Spleen (tissue), 11 donors: ENCODE measurements at regions not wholly inside any gene's neighbourhood (a gene's known extent, or its start where the extent isn't known, plus 50 kb on each side); places are given as distances from the start of the nearest gene placed in this dataset.

ENCODE experiments used
- DNase-seq: peaks from one replicate; pipeline ENCODE4 v3.0.0-alpha.2; 2020
- H3K27ac ChIP-seq, 8 donors: fragments of 200-600 bp; sonication (generic) in 7 of 8; 1 replicate in 4 of 8; 2 replicates in 4 of 8; pipeline versions ENCODE4 v1.5.0 to v1.8.0; 2016 to 2021; ENCODE audit warnings: inconsistent platforms in 4 of 8, mild to moderate bottlenecking in 4 of 8, moderate library complexity in 1 of 8
- H3K27me3 ChIP-seq, 7 donors: fragments of 200-600 bp; sonication (generic) in 6 of 7; replicated peaks in 1 of 7; 1 replicate in 4 of 7; 2 replicates in 3 of 7; pipeline versions ENCODE4 v1.5.0 to v1.8.0; 2016 to 2021; ENCODE audit warnings: inconsistent platforms in 3 of 7, mild to moderate bottlenecking in 1 of 7
- H3K36me3 ChIP-seq, 6 donors: fragments of 200-600 bp; sonication (generic) in 5 of 6; 1 replicate in 4 of 6; 2 replicates in 2 of 6; pipeline versions ENCODE4 v1.5.0 to v1.8.0; 2016 to 2021; ENCODE audit warnings: inconsistent platforms in 2 of 6
- H3K4me1 ChIP-seq, 6 donors: fragments of 200-600 bp; sonication (generic) in 5 of 6; 1 replicate in 3 of 6; 2 replicates in 3 of 6; pipeline versions ENCODE4 v1.5.0 to v1.8.0; 2016 to 2021; ENCODE audit warnings: inconsistent platforms in 3 of 6
- H3K4me3 ChIP-seq, 8 donors: fragments of 200-600 bp; sonication (generic) in 7 of 8; 1 replicate in 4 of 8; 2 replicates in 4 of 8; pipeline versions ENCODE4 v1.5.0 to v1.8.0; 2016 to 2021; ENCODE audit warnings: inconsistent platforms in 4 of 8, mild to moderate bottlenecking in 4 of 8, moderate library complexity in 2 of 8
- H3K9me3 ChIP-seq, 8 donors: fragments of 200-600 bp; sonication (generic) in 7 of 8; 1 replicate in 4 of 8; 2 replicates in 4 of 8; pipeline versions ENCODE4 v1.5.0 to v1.8.0; 2016 to 2021; ENCODE audit warnings: inconsistent platforms in 4 of 8
- CTCF ChIP-seq, 11 experiments: fragments of 200-600 bp in 7 of 11; fragments of 450-650 bp in 4 of 11; sonication (generic) in 4 of 11; IDR thresholded peaks in 8 of 11; conservative IDR thresholded peaks in 3 of 11; 1 replicate in 7 of 11; 2 replicates in 4 of 11; pipeline versions ENCODE4 v1.4.0 to v1.8.0; 2016 to 2021; ENCODE audit warnings: antibody characterized with exemption in 11 of 11, inconsistent platforms in 4 of 11, mild to moderate bottlenecking in 1 of 11
- POLR2A ChIP-seq, 3 donors: fragments of 450-650 bp; IDR thresholded peaks; one replicate each; pipeline ENCODE4 v1.5.1; 2017; ENCODE audit warnings: antibody characterized with exemption in 3 of 3, mild to moderate bottlenecking in 1 of 3
- POLR2AphosphoS5 ChIP-seq, 3 donors: sonication (generic); formaldehyde crosslinking; IDR thresholded peaks; one replicate each; pipeline ENCODE4 v1.5.1; 2017; ENCODE audit warnings: antibody characterized with exemption in 3 of 3
- WGBS, 5 donors: extraction: QIAGEN DNeasy Blood & Tissue Kit in 3 of 5; methylation state at CpG; one replicate each; pipeline versions ENCODE4 v1.1.5 to v1.1.7; 2013 to 2018; 5-methylcytosine and 5-hydroxymethylcytosine counted together
- intact Hi-C: fragments of 100-400 bp; cut with DNase I; formaldehyde crosslinking; loops from one replicate; pipeline ENCODE4 v1.15.0; 2023; ENCODE audit warnings: low total_unique reads
- donor health status: healthy with polysubstance abuse.
- donor health status: DM: no; HTN: no; CAD: no; lungs with moderate emphysema.
- donor health status: DM: no; HTN: no; CAD: no.
- donor health status: Bipolar disorder and iron deficiency.
- donor health status: healthy.
- donor health status: DM: no; HTN: no; CAD: no.
- donor health status: DM: yes; HTN: yes; CAD: no.

GRCh38 chr16:86794216-86794864, 216.0 kb downstream of the FOXL1 start:
- Histone ChIP-seq H3K27ac (no peak overlapping the region), H3K36me3 (no peaks in the 10 kb centered on the region), H3K4me1 (no peaks in the 10 kb centered on the region), H3K9me3 (no peaks in the 10 kb centered on the region), H3K4me3 (no peak overlapping the region), H3K27me3 (peaks cover 0 to 61% (median 0%) of the 10 kb centered on the region in 7 donors)
- DNase-seq: no peak
- TF ChIP-seq POLR2A (IDR thresholded peaks at IDR 0.05): no peak
- intact Hi-C loops: no loop called here
- 81 to 93% (median 86%) methylated on average over 15 of the region's 15 CpGs for WGBS, 5 donors

GRCh38 chr16:86797700-86798099, 219.4 kb downstream of the FOXL1 start:
- Histone ChIP-seq H3K4me3 (no peak overlapping the region), H3K9me3 (no peaks in the 10 kb centered on the region), H3K27ac (no peak overlapping the region), H3K4me1 (no peaks in the 10 kb centered on the region), H3K36me3 (no peaks in the 10 kb centered on the region), H3K27me3 (peaks cover 0 to 54% (median 0%) of the 10 kb centered on the region in 7 donors)
- WGBS, 5 donors: 77 to 90% (median 87%) methylated on average over 4 of the region's 4 CpGs
- no peak for DNase-seq
- intact Hi-C loops: no loop called here
- TF ChIP-seq POLR2A (IDR thresholded peaks at IDR 0.05) (no peak), POLR2AphosphoS5 (IDR thresholded peaks at IDR 0.05) (no peak), CTCF (IDR thresholded peaks at IDR 0.05 in 8 of 11, conservative IDR thresholded peaks at IDR 0.05 in 3 of 11) (no peak)

- Histone ChIP-seq H3K27ac (no peak overlapping the region), H3K27me3 (peaks cover 0 to 59% (median 0%) of the 10 kb centered on the region in 7 donors), H3K4me3 (no peak overlapping the region), H3K9me3 (no peaks in the 10 kb centered on the region), H3K36me3 (no peaks in the 10 kb centered on the region), H3K4me1 (no peaks in the 10 kb centered on the region)
- TF ChIP-seq POLR2AphosphoS5 (IDR thresholded peaks at IDR 0.05): no peak
- TF ChIP-seq POLR2A (IDR thresholded peaks at IDR 0.05): no peak
- no peak for TF ChIP-seq CTCF (IDR thresholded peaks at IDR 0.05 in 8 of 11, conservative IDR thresholded peaks at IDR 0.05 in 3 of 11)
- WGBS, 5 donors: 62 to 75% (median 69%) methylated on average over 3 to 4 of the region's 4 CpGs
- DNase-seq: no peak
- intact Hi-C loops: no loop called here
These were observed 220.1 kb downstream of the FOXL1 start for GRCh38 chr16:86798247-86799041.

- Histone ChIP-seq H3K9me3 (peaks cover 0 to 2% (median 0%) of the 10 kb centered on the region in 8 donors), H3K27me3 (peaks cover 0 to 60% (median 0%) of the 10 kb centered on the region in 7 donors), H3K4me1 (no peaks in the 10 kb centered on the region), H3K27ac (no peak overlapping the region), H3K4me3 (no peak overlapping the region), H3K36me3 (no peaks in the 10 kb centered on the region)
- intact Hi-C loops: no loop called here
- no peak for DNase-seq
- TF ChIP-seq POLR2A (IDR thresholded peaks at IDR 0.05) (no peak), CTCF (IDR thresholded peaks at IDR 0.05 in 8 of 11, conservative IDR thresholded peaks at IDR 0.05 in 3 of 11) (no peak), POLR2AphosphoS5 (IDR thresholded peaks at IDR 0.05) (no peak)
- 74 to 89% (median 79%) methylated on average over 4 of the region's 4 CpGs for WGBS, 5 donors
These were observed 221.0 kb downstream of the FOXL1 start for GRCh38 chr16:86799367-86799766.
